GM19438 (cell line): ENCODE measurements at regions not wholly inside any gene's neighbourhood (a gene's known extent, or its start where the extent isn't known, plus 50 kb on each side); places are given as distances from the start of the nearest gene placed in this dataset.
A peak's percentile ranks its signal among the peaks of the same experiment; 100 is the strongest.

ENCODE experiments used
- ATAC-seq: cut with Tn5 transposase; IDR thresholded peaks from one replicate; pipeline ENCODE4 v1.9.1; 2021; ENCODE audit warnings: low read depth; ENCODE audit not compliant: unreplicated experiment

DNA sequence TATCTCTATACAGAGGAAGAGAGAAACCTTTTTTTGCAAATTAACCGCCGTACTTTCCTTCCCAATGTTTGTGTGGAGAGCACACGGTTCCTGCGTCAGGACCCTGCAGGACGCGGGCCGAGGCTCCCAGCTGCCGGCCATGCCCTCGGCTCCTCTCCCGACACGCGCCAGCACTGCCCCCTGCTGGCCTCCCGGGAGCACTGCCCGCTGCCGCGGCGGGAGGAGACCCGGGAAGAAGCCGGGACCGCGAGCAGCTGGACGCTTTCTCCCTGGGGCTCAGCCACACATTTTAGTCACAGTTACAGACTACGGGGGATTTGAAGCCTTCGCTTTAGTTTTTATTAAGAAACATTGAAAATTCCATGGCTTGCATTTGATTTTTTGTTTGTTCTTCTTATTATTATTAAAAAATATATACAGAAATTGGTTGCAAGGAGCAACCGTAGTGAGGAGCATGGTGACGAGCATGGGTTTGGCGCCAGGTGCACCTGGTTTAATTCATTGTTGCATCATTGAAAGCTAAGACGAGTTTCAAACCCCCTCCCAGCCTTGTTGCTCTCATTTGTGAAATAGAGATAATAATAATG lies 401.2 kb downstream of the GALR1 start:
- peak; percentile 94 for ATAC-seq

- ATAC-seq, result no peak
Observed at GRCh38 chr18:77651441-77651840, 401.8 kb downstream of the GALR1 start.

GRCh38 chr18:77653792-77654191 lies 404.1 kb downstream of the GALR1 start:
- no peak for ATAC-seq

- ATAC-seq, result no peak
Observed at GRCh38 chr18:77654302-77654701, 404.7 kb downstream of the GALR1 start.

GRCh38 chr18:77657651-77658298 lies 408.1 kb downstream of the GALR1 start:
- ATAC-seq, result no peak

DNA sequence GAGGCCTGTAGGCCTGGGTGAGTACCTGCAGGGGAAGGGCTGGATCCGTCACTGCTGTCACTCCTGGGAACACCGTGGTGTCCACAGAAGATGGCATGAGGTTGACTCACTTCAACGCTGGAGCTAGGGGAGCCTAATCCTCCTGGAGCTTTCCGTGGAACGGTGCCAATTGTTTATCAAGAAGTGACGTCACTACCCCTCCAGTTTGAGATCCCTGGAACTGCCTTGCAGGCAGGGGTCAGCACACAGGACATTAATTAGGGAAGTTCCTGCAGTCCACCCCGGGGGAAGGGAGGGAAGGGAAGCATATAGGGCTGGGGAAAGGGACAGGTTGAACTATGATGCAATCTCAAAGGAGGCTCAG lies 408.6 kb downstream of the GALR1 start:
- no peak for ATAC-seq

DNA sequence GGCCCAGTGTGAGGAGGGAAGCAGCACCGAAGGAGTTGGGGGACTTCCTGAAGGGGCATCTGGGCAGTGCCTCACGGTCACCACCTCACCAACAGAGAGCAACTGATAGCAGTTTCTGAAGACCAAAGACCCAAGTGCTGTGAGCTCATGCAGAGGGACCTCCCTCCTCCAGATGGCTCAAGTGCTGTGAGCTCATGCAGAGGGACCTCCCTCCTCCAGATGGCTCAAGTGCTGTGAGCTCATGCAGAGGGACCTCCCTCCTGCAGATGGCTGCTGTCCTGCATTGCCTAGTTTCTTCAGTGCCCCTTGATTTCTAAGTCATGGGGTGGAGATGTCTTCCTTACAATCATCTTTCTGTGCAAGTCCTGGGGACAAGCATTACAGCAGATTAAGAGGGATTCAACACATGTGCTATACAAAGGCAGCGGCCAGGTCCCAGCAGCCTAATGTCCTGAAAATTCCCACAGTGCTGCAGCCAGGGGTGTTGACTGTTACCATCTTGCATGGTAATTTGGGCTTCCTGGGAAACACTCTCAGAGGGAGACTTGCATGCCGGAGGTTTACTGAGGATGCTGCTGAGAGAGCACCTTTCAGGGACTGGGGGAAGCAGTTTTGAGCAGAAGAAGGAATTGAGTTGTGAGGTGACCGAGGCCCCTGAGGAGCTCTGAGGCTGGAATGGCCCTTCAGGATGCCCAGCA lies 409.3 kb downstream of the GALR1 start:
- no peak for ATAC-seq

DNA sequence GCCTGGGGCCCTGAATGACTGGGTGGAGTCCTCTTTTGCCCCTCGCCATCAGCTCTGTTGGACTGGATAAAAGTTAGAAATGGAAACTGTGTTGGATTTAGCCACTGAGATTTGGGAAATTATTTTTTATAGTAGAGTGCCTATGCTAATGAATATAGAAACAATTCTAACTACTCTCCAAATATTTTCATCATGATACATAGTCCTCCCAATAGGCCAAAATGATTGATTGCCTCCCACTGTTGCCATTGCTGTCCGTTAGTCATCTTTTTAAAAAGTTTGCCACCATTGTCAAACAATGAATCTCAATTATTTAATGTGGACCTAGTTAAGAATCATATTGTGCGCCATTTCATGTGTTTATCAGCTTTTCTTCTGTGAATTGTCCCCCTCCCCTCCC lies 417.0 kb downstream of the GALR1 start:
- no peak for ATAC-seq

GRCh38 chr18:77668219-77668618 lies 418.6 kb downstream of the GALR1 start:
- no peak for ATAC-seq

- no peak for ATAC-seq
Observed at GRCh38 chr18:77669331-77669730, 419.7 kb downstream of the GALR1 start.

DNA sequence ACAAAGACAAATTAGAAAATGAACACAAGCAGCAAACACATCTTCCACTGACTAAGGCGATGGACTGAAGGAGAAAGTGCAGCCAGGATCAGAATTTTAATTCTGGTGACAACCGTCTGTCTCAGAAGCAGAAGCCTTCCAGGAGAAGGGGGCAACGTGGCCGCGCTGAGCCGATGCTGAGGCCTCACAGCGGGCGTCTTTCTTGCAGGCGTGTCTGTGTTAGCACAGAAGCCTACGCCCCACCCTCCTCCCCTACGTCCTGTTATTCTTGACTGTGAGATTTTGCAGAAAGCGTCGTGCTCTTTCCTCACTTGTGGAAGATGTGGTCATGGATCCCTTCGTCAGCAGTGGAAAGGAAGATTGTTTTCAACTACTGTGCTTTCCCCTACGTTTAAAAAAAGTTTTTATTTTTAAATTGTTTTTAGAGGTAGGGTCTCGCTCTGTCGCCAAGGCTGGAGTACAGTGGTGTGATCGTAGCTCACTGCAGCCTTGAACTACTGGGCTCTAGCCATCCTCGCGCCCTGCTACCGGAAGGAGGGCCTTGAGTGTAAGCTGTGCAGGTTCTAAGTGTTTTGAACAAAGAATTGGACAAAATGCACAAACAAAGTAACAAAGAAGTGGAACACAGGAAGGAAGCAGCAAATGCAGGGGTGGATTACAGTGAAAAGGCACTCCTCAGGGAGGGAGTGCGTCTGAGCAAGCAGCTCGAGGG lies 422.0 kb downstream of the GALR1 start:
- ATAC-seq, result no peak

GRCh38 chr18:77676910-77677309 lies 427.3 kb downstream of the GALR1 start:
- ATAC-seq, result no peak

DNA sequence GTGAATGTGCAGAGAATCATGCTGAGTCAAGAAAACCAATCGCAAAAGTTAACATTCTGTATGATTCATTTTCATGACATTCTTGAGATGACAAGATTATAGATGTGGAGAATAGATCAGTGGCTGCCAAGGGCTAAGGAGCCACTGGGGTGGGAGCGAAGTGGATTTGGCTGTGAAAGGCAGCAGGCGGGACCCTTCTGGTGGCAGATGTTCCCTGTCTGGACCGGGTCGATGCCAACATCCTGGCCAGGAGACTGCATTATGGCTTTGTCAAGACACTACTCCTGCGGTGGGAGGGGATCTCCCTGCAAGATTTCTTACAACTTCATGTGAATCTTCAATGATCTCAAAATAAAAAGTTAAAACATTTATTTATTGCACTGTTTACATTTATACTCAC lies 427.9 kb downstream of the GALR1 start:
- ATAC-seq, result no peak

- ATAC-seq, result no peak
Observed at GRCh38 chr18:77679869-77680268, 430.2 kb downstream of the GALR1 start.

DNA sequence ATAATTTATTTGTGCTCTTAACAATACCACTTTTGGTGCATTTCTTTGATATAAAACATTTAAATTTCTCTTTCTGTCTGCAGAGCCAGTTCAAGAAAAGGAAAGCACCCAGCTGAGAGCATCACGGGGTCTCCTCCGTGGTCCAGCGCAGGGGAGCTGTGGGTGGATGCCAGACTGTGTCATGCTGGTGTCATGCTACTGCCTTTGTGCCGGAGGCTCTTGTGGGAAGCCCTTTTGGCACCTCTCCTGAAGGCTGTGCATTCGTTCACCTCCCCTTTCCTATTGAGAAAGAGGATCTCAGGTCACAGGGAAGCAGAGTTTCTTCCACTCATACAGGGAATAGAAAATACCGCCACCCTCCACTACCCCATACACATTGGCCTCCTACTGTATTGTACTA lies 450.4 kb downstream of the GALR1 start:
- ATAC-seq, result no peak

- no peak for ATAC-seq
Observed at GRCh38 chr18:77701977-77702376, 452.3 kb downstream of the GALR1 start.

DNA sequence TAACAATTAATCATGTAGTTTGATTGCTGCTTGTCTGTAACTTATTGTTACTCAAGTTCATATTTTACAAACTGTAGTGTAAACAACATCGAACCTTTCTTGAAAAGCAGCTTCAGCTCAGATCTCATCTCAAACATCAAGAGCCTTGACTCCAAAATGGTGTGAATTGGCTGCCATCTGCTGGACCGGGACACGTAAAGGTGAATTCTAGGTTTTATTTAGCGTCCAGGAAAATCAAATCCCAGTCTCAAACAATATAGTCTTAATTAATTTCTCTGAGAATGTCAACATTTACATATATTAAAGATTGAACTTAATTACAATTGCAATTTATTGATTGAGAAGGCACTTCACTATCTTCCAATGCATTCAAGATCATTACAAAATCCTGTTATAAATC lies 453.0 kb downstream of the GALR1 start:
- ATAC-seq, result no peak

GRCh38 chr18:77705301-77705700 lies 455.7 kb downstream of the GALR1 start:
- no peak for ATAC-seq

DNA sequence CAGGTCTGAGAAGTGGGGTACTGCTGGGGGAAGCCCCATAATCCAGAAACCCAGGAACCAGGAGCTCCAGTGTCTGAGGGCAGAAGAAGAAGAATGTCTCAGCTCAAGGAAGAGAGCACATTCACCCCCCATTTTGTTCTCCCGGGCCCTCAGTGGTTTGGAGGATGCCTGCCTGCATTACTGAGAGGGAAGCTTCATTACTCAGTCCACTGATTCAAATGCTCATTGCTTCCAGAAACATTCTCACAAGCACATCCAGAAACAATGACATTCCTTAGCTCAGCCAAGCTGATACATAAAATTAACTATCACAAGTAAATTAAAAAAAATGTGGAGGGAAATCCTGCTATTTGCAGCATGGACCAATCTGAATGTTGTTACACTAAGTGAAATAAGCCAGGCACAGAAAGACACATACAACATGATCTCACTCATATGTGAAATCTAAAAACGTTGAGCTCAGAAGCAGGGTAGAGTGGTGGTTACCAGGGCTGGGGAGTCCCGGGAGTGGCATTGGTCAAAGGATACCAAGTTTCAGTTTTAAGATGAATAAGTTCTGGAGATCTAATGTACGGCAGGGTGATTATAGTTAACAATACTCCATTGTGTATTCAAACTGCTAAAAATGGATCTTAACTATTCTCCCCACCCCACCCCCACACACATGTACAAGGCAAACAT lies 459.3 kb downstream of the GALR1 start:
- no peak for ATAC-seq

DNA sequence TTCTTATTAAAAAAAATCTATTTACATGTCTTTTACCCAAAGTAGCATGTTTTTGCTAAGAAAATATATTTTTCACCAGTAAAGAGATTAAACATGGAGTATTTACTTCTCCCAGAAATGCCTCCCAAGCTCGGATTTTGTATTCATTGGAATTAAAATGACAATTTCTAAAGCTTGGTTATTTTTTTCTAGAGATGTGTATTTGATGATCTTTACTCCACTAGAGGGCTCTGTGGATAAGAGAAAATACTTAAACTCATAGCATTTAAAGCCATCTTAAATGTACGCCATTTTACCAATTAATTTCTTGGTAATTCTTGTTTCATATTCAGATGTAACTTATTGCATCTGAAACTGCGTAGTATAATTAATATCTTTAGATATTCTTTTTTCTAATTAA lies 461.4 kb downstream of the GALR1 start:
- no peak for ATAC-seq

GRCh38 chr18:77714716-77715115 lies 465.1 kb downstream of the GALR1 start:
- no peak for ATAC-seq
